ENCODE measurements at regions not wholly inside any gene's neighbourhood (a gene's known extent, or its start where the extent isn't known, plus 50 kb on each side); places are given as distances from the start of the nearest gene placed in this dataset.

GRCh38 chr11:82601711-82602110 is 132.0 kb downstream of the FAM181B start:
- ChIA-PET RAD21 (ENCODE audit: unreplicated experiment) (no interaction called here), SMC1A (ENCODE audit: uncharacterized antibody, unreplicated experiment) (no interaction called here), CTCF (no interaction called here), POLR2A (no interaction called here)
- Histone ChIP-seq H3K79me2 (ENCODE audit: control insufficient read depth, insufficient read depth, low read length) (no peaks in the 10 kb centered on the region), H3K27me3 (replicated peaks in 1 of 2; ENCODE audit: control insufficient read depth in 2 of 2, insufficient read depth in 2 of 2, low read length in 1 of 2) (no peaks in the 10 kb centered on the region; a peak in 1 of 4 replicates), H3K4me3 (no peak overlapping the region), H3K4me2 (ENCODE audit: control insufficient read depth, insufficient read depth) (no peak overlapping the region), H2AFZ (ENCODE audit: control insufficient read depth, low read depth, low read length) (no peak overlapping the region), H4K20me1 (ENCODE audit: control insufficient read depth, insufficient read depth) (no peaks in the 10 kb centered on the region), H3K36me3 (ENCODE audit: control insufficient read depth in 2 of 2, insufficient read depth in 2 of 2, low read length in 1 of 2) (no peaks in the 10 kb centered on the region), H3K9ac (ENCODE audit: control insufficient read depth, insufficient read depth, low read length) (no peak overlapping the region), H3K4me1 (ENCODE audit: control insufficient read depth, insufficient read depth, low read length) (no peaks in the 10 kb centered on the region), H3K27ac (ENCODE audit: control insufficient read depth, insufficient read depth) (no peak overlapping the region), H3K9me3 (replicated peaks; ENCODE audit: control insufficient read depth, insufficient read depth, low read length) (no peaks in the 10 kb centered on the region)
- FAIRE-seq: no peak
- no peak for ATAC-seq
- intact Hi-C loops (cut with micrococcal nuclease; ENCODE audit: unreplicated experiment): no loop called here
- TF ChIP-seq YY1 (IDR thresholded peaks at IDR 0.05; ENCODE audit: low read depth, low read length): no peak
- TF ChIP-seq TCF3 (IDR thresholded peaks at IDR 0.05; ENCODE audit: borderline replicate concordance, insufficient read depth, low read depth, low read length): no peak
- TF ChIP-seq BACH1 (IDR thresholded peaks at IDR 0.05; ENCODE audit: borderline replicate concordance): no peak
- TF ChIP-seq RB1 (IDR thresholded peaks at IDR 0.05; ENCODE audit: borderline replicate concordance): no peak
- TF ChIP-seq RAD21 (IDR thresholded peaks at IDR 0.05; ENCODE audit: insufficient read depth, low read depth, low read length): no peak
- BruUV-seq (replicated peaks): no TSS peak
- in situ Hi-C loops (cut with MboI): no loop called here
- WGBS (ENCODE audit: insufficient coverage, insufficient replicate concordance, low lambda C conversion rate, missing lambda C conversion rate): 0% methylated on average over 1 of the region's 1 CpG
- no peak for DNase-seq (ENCODE audit: low read depth, low spot score)

GRCh38 chr11:82599836-82600235 is 133.8 kb downstream of the FAM181B start:
- H3K27ac ChIP-seq (ENCODE audit: control insufficient read depth, insufficient read depth): no peak overlapping the region
- FAIRE-seq: no peak
- H3K79me2 ChIP-seq (ENCODE audit: control insufficient read depth, insufficient read depth, low read length): no peaks in the 10 kb centered on the region
- in situ Hi-C loops (cut with MboI): no loop called here
- H3K27me3 ChIP-seq (replicated peaks in 1 of 2; ENCODE audit: control insufficient read depth in 2 of 2, insufficient read depth in 2 of 2, low read length in 1 of 2): no peaks in the 10 kb centered on the region; a peak in 1 of 4 replicates
- no peak overlapping the region for H3K4me2 ChIP-seq (ENCODE audit: control insufficient read depth, insufficient read depth)
- ChIA-PET POLR2A (no interaction called here), RAD21 (ENCODE audit: unreplicated experiment) (no interaction called here), SMC1A (ENCODE audit: uncharacterized antibody, unreplicated experiment) (no interaction called here), CTCF (no interaction called here)
- H3K4me3 ChIP-seq: no peak overlapping the region
- H3K9ac ChIP-seq (ENCODE audit: control insufficient read depth, insufficient read depth, low read length): no peak overlapping the region
- H2AFZ ChIP-seq (ENCODE audit: control insufficient read depth, low read depth, low read length): no peak overlapping the region
- no peak for ATAC-seq
- BruUV-seq (replicated peaks): no TSS peak
- H3K9me3 ChIP-seq (replicated peaks; ENCODE audit: control insufficient read depth, insufficient read depth, low read length): no peaks in the 10 kb centered on the region
- 10% methylated on average over 2 of the region's 2 CpGs for WGBS (ENCODE audit: insufficient coverage, insufficient replicate concordance, low lambda C conversion rate, missing lambda C conversion rate)
- DNase-seq (ENCODE audit: low read depth, low spot score): no peak
- no peaks in the 10 kb centered on the region for H4K20me1 ChIP-seq (ENCODE audit: control insufficient read depth, insufficient read depth)
- intact Hi-C loops (cut with micrococcal nuclease; ENCODE audit: unreplicated experiment): no loop called here
- H3K36me3 ChIP-seq (ENCODE audit: control insufficient read depth in 2 of 2, insufficient read depth in 2 of 2, low read length in 1 of 2): no peaks in the 10 kb centered on the region
- no peaks in the 10 kb centered on the region for H3K4me1 ChIP-seq (ENCODE audit: control insufficient read depth, insufficient read depth, low read length)
- TF ChIP-seq BCL11A (IDR thresholded peaks at IDR 0.05; ENCODE audit: low read depth, low read length) (no peak), CEBPB (IDR thresholded peaks at IDR 0.05; ENCODE audit: borderline replicate concordance in 1 of 2, low read depth in 2 of 2, low read length in 2 of 2) (no peak), NR2F1 (conservative IDR thresholded peaks at IDR 0.05) (no peak), CREB1 (IDR thresholded peaks at IDR 0.05; ENCODE audit: low read depth) (no peak), CTCF (IDR thresholded peaks at IDR 0.05 in 2 of 3, conservative IDR thresholded peaks at IDR 0.05 in 1 of 3; ENCODE audit: control insufficient read depth in 2 of 3, extremely low read depth in 1 of 3, insufficient read depth in 1 of 3, low read depth in 3 of 3, low read length in 3 of 3) (no peak), NFIC (IDR thresholded peaks at IDR 0.05; ENCODE audit: low read depth, low read length) (no peak), CBX3 (IDR thresholded peaks at IDR 0.05; ENCODE audit: borderline replicate concordance, low read depth) (no peak), SMAD5 (IDR thresholded peaks at IDR 0.05; ENCODE audit: low read depth) (no peak), PAX8 (IDR thresholded peaks at IDR 0.05) (no peak), REST (IDR thresholded peaks at IDR 0.05; ENCODE audit: low read depth, low read length) (no peak)
